BLaER1 treated with 17β-estradiol and CSF1 and Interleukin-3, amounts not matched to agents 10 nM and 100 nM (cell line): ENCODE measurements at regions not wholly inside any gene's neighbourhood (a gene's known extent, or its start where the extent isn't known, plus 50 kb on each side); places are given as distances from the start of the nearest gene placed in this dataset.

Experiments
- H3K27ac ChIP-seq, 11 experiments: shearing (Covaris generic); formaldehyde crosslinking; 2 replicates each; pipeline ENCODE4 v1.8.1; 2022
- H3K27me3 ChIP-seq, 11 experiments: shearing (Covaris generic); formaldehyde crosslinking; 2 replicates each; pipeline ENCODE4 v1.8.1; 2022
- H3K36me3 ChIP-seq, 11 experiments: shearing (Covaris generic); formaldehyde crosslinking; 2 replicates each; pipeline ENCODE4 v1.8.1; 2022
- H3K4me1 ChIP-seq, 10 experiments: shearing (Covaris generic); formaldehyde crosslinking; 2 replicates each; pipeline ENCODE4 v1.8.1; 2022
- H3K4me2 ChIP-seq, 11 experiments: shearing (Covaris generic); formaldehyde crosslinking; 2 replicates each; pipeline ENCODE4 v1.8.1; 2022
- H3K4me3 ChIP-seq, 10 experiments: shearing (Covaris generic); formaldehyde crosslinking; 2 replicates each; pipeline ENCODE4 v1.8.1; 2022
- H3K9ac ChIP-seq, 11 experiments: shearing (Covaris generic); formaldehyde crosslinking; 2 replicates each; pipeline ENCODE4 v1.8.1; 2022
- H3K9me3 ChIP-seq, 11 experiments: shearing (Covaris generic); formaldehyde crosslinking; replicated peaks in 1 of 11; 2 replicates each; pipeline ENCODE4 v1.8.1; 2022
- H4K20me1 ChIP-seq, 11 experiments: shearing (Covaris generic); formaldehyde crosslinking; 2 replicates each; pipeline ENCODE4 v1.8.1; 2022
- Cebpa-rat ChIP-seq, 11 experiments: shearing (Covaris generic); IDR thresholded peaks; 2 replicates each; pipeline ENCODE4 v1.8.1; 2022

DNA sequence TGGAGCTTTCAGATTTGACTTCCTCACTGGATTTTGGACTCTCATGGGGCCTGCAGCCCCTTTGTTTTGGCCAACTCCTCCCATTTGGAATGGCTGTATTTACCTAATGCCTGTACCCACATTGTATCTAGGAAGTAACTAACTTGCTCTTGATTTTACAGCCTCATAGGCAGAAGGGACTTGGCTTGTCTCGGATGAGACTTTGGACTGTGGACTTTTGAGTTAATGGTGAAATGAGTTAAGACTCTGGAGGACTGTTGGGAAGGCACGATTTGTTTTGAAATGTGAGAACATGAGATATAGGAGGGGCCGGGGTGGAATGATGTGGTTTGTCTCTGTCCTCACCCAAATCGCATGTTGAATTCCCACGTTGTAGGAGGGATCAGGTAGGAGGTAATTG, 233.4 kb upstream of the GALNT5 start:
- no peak overlapping the region for H3K9ac ChIP-seq
- peaks cover 0 to 27% (median 10%) of the 10 kb centered on the region in 11 experiments; a peak in 8 of 22 replicates for H3K9me3 ChIP-seq
- H3K36me3 ChIP-seq: no peaks in the 10 kb centered on the region
- no peak overlapping the region for H3K27ac ChIP-seq
- no peak overlapping the region for H3K4me3 ChIP-seq
- no peaks in the 10 kb centered on the region for H4K20me1 ChIP-seq
- H3K27me3 ChIP-seq: no peaks in the 10 kb centered on the region
- no peak for TF ChIP-seq Cebpa-rat (IDR thresholded peaks at IDR 0.05)
- H3K4me2 ChIP-seq: no peak overlapping the region
- H3K4me1 ChIP-seq: peaks cover 0 to 6% (median 0%) of the 10 kb centered on the region in 10 experiments; a peak in 8 of 20 replicates

DNA sequence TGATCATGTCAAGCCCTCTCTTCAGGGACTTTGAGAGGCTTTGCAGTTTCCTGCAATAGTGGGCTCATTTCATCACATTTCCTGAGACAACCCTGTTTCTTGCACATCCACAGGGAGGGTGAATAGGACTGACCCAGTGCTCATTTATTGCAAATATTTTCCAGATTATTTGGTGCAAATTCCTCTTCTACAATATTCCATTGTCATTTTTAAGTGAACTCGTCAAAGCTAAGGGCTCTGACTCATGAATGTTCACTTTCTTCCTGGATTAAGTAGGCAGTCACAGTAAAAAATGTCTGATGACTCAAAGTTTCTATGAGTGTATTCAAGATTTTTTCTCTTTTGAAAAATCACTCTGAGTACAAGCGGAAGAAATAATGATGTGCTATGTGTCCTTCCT, 225.5 kb upstream of the GALNT5 start:
- H3K27me3 ChIP-seq: no peaks in the 10 kb centered on the region
- H3K4me2 ChIP-seq: no peak overlapping the region
- TF ChIP-seq Cebpa-rat (IDR thresholded peaks at IDR 0.05): no peak
- H4K20me1 ChIP-seq: no peaks in the 10 kb centered on the region
- no peaks in the 10 kb centered on the region for H3K9me3 ChIP-seq
- H3K4me1 ChIP-seq: no peaks in the 10 kb centered on the region
- no peak overlapping the region for H3K27ac ChIP-seq
- no peaks in the 10 kb centered on the region for H3K36me3 ChIP-seq
- H3K9ac ChIP-seq: no peak overlapping the region
- H3K4me3 ChIP-seq: no peak overlapping the region

DNA sequence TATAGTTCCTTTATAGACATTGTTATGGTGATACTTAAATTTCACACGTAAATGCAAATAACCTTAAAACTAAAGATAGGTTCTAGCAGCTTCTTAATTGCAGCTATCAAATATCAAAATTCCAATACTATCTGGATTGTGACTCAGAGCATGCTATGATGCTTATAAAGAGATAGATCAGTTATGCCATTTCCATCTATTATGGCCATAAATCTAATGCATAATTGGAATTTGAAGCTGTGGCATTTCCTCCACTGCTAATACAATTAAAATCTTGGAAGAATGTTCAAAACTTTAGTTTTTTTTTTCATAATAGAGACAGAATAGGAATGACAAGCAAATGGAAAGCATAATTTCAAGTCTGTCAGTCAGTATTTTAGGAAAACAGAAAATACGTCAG, 220.8 kb upstream of the GALNT5 start:
- no peaks in the 10 kb centered on the region for H3K4me1 ChIP-seq
- H3K9me3 ChIP-seq: no peaks in the 10 kb centered on the region
- no peak overlapping the region for H3K4me3 ChIP-seq
- no peaks in the 10 kb centered on the region for H3K36me3 ChIP-seq
- H3K9ac ChIP-seq: no peak overlapping the region
- H3K27ac ChIP-seq: no peak overlapping the region
- no peak for TF ChIP-seq Cebpa-rat (IDR thresholded peaks at IDR 0.05)
- no peak overlapping the region for H3K4me2 ChIP-seq
- no peaks in the 10 kb centered on the region for H4K20me1 ChIP-seq
- no peaks in the 10 kb centered on the region for H3K27me3 ChIP-seq

DNA sequence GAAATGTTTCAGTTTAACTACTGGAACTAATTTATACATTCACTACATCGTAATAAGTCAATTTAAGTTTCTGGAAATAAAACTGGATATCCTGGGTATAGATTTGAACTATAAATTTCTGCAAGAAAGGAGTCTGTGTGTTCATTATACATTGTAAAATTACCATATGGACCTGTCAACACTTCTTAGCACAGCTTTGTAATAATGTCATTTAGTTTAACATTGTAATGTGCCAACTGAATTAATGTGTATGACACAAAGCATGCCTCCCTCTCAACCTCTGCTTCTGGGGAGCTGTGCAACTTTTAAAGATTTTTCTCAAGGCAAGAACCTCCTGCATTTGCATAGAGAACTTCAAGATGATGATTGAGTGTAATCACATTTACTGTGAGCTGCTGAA, 213.7 kb upstream of the GALNT5 start:
- Histone ChIP-seq H3K9ac (no peak overlapping the region), H3K4me2 (no peak overlapping the region), H3K36me3 (no peaks in the 10 kb centered on the region), H3K4me3 (no peak overlapping the region), H3K27me3 (no peaks in the 10 kb centered on the region), H4K20me1 (no peaks in the 10 kb centered on the region), H3K27ac (no peak overlapping the region), H3K4me1 (no peaks in the 10 kb centered on the region), H3K9me3 (no peaks in the 10 kb centered on the region)
- TF ChIP-seq Cebpa-rat (IDR thresholded peaks at IDR 0.05): no peak

DNA sequence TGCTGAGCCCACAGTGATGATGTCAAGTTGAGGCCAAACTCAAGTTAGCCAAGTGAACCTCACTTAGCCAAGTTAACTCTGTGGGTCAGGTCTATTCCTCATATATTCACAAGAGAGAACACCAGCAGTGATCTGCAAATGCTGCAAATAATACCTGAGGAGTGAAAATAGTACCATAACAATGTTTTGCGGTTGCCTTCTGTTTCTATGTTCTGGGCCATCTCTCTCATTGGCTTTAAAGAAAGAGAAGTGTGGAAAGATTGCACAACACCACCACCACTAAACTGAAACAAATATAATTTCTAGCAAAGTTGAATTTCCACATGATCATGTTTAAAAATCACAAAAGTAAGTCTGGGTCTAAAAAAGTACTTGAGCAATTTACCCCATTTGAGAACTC, 211.1 kb upstream of the GALNT5 start:
- Histone ChIP-seq H3K27ac (no peak overlapping the region), H3K4me3 (no peak overlapping the region), H3K36me3 (no peaks in the 10 kb centered on the region), H4K20me1 (no peaks in the 10 kb centered on the region), H3K9me3 (no peaks in the 10 kb centered on the region), H3K9ac (no peak overlapping the region), H3K27me3 (no peaks in the 10 kb centered on the region), H3K4me1 (no peaks in the 10 kb centered on the region), H3K4me2 (no peak overlapping the region)
- TF ChIP-seq Cebpa-rat (IDR thresholded peaks at IDR 0.05): peak in 4 of 11 experiments; percentile 29 to 75 (median 42); a peak in 6 of 22 replicates

DNA sequence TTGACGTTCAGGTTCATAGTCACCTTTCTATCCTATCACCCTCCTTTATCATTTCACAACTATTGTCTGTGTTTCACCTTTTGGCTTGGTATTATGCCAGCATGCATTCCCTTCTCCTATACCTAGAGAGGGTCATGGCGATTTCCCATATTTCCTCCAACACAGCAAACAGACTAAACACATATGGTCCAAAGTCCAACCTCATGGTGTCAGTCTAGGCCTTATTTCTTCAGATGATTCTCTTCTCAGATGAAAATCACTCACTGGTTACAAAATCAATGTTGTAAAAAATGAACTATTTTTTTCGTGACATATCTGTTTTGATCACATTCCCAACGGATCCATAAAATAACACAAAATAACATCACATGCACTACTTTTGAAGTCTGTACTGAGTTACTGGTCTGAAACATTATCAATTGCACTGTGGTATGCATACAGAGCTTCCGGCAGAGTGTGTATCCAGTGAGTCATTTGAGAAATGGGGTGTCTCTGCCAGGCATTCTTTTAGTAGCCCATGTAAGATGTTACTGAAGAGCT, 204.8 kb upstream of the GALNT5 start:
- Histone ChIP-seq H3K4me1 (peaks cover 10 to 18% (median 12%) of the 10 kb centered on the region in 10 experiments), H4K20me1 (no peaks in the 10 kb centered on the region), H3K36me3 (no peaks in the 10 kb centered on the region), H3K27me3 (no peaks in the 10 kb centered on the region), H3K27ac (no peak overlapping the region), H3K4me2 (no peak overlapping the region), H3K9ac (no peak overlapping the region), H3K9me3 (no peaks in the 10 kb centered on the region), H3K4me3 (no peak overlapping the region)
- no peak for TF ChIP-seq Cebpa-rat (IDR thresholded peaks at IDR 0.05)

DNA sequence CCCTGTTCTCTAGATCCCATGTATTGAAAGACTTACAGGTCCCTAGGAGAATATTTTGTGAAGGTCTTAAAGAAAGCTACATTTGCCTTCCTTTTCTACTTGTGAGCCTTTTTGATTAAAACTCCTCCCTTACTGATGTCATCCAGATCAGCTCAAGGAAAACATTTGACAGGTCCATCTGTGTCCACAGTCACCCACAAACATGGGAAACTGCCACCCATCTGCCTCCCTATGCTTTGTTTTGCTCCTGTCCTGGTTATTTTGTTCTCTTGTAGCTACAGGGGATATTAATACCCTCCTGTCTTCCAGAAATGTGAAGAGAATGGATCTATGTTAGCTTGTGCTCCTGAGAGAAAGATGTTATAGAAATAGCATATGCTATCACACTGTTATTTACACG, 203.6 kb upstream of the GALNT5 start:
- H3K4me1 ChIP-seq: peaks cover 10 to 18% (median 13%) of the 10 kb centered on the region in 10 experiments
- no peaks in the 10 kb centered on the region for H3K36me3 ChIP-seq
- no peak overlapping the region for H3K4me3 ChIP-seq
- H4K20me1 ChIP-seq: no peaks in the 10 kb centered on the region
- no peaks in the 10 kb centered on the region for H3K9me3 ChIP-seq
- no peaks in the 10 kb centered on the region for H3K27me3 ChIP-seq
- no peak overlapping the region for H3K9ac ChIP-seq
- H3K4me2 ChIP-seq: no peak overlapping the region
- TF ChIP-seq Cebpa-rat (IDR thresholded peaks at IDR 0.05): no peak
- H3K27ac ChIP-seq: no peak overlapping the region

DNA sequence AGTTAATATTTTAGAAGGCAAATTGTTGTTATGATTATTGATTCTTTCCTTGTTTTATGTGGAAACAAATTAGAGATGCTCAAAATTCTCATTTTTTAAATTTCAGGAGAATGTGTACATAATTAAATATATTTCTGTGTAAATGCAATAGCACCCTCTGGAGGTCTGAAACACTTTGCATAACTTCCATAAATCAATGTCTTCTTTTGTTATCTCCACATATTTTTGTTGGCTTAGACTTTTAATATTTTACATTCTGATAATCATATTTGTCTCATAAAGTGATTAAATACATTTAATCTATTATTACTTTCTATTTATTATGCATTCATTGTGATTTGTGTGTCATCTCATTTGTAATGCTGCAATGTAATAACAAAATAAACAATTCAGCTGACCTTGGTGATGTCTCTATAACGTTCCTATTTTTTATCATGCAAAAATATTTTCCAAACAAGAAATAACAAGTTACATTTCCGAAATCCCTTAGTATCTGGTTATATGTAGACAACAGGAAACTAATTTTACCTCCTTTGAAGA, 201.8 kb upstream of the GALNT5 start:
- Histone ChIP-seq H3K27ac (peak overlapping the region in 3 of 11 experiments; percentile 10 to 35 (median 30); a peak in 3 of 22 replicates), H3K9ac (peak overlapping the region in 2 of 11 experiments; percentile 33 to 39; a peak in 2 of 22 replicates), H3K4me3 (peak overlapping the region in 1 of 10 experiments; percentile 30; a peak in 3 of 20 replicates)

DNA sequence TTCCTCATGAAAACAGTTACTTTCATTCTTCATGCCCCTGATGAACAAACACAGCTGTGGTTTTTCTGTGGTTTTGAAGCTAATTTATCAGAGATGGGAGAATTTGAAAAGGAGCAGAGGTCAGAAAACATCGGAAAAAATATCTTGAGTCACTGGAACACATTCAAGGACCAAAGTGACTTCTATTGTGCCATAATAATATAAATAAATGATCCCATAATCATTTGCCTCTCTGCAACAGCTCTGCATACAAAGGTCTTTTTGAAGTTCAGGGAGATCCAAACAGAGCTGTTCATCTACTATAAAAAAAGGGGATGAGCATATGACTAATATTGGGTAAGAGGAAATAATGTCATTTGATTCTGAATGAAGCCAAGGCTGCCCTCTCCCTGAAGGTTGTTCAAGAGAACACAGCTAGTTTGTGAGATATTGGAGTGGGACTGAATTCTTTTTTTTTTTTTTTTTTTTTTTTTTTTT, 201.3 kb upstream of the GALNT5 start:
- Histone ChIP-seq H3K27ac (peak overlapping the region in 5 of 11 experiments; percentile 10 to 35 (median 27); a peak in 5 of 22 replicates), H3K9ac (peak overlapping the region in 2 of 11 experiments; percentile 33 to 39; a peak in 2 of 22 replicates), H3K9me3 (no peaks in the 10 kb centered on the region), H3K4me3 (peak overlapping the region in 1 of 10 experiments; percentile 30; a peak in 3 of 20 replicates), H4K20me1 (no peaks in the 10 kb centered on the region), H3K36me3 (no peaks in the 10 kb centered on the region), H3K4me2 (peak overlapping the region; percentile 20 to 78 (median 58)), H3K27me3 (no peaks in the 10 kb centered on the region), H3K4me1 (peaks cover 10 to 20% (median 13%) of the 10 kb centered on the region in 10 experiments)
- no peak for TF ChIP-seq Cebpa-rat (IDR thresholded peaks at IDR 0.05)

More for the DNA sequence above, 201.8 kb upstream of the GALNT5 start:
- no peaks in the 10 kb centered on the region for H3K9me3 ChIP-seq
- H3K4me2 ChIP-seq: peak overlapping the region; percentile 20 to 78 (median 58); a peak in 21 of 22 replicates
- peaks cover 10 to 19% (median 13%) of the 10 kb centered on the region in 10 experiments for H3K4me1 ChIP-seq
- no peaks in the 10 kb centered on the region for H4K20me1 ChIP-seq
- no peaks in the 10 kb centered on the region for H3K27me3 ChIP-seq
- TF ChIP-seq Cebpa-rat (IDR thresholded peaks at IDR 0.05): no peak
- H3K36me3 ChIP-seq: no peaks in the 10 kb centered on the region

DNA sequence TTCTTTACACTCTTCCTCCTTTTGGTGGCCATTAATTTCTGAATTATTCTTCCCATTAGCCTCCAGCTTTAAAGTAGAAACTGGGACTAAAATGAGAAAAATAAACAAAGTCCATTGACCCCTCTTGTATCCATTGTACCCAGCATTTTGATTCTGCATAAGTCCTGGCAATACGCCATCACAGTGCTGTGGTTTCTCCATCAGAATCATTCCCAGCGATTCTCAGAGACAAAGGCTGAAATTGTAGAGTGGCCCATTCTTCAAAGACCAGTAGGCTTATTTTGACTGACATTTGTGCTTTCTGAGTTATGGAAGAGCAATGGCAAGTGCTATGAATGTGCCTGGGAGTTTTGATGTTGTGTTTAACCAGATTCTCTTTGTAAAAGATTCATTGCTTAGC, 199.3 kb upstream of the GALNT5 start:
- TF ChIP-seq Cebpa-rat (IDR thresholded peaks at IDR 0.05): no peak
- Histone ChIP-seq H3K4me2 (no peak overlapping the region; a peak in 1 of 22 replicates), H4K20me1 (no peaks in the 10 kb centered on the region), H3K9me3 (no peaks in the 10 kb centered on the region), H3K27ac (no peak overlapping the region), H3K36me3 (no peaks in the 10 kb centered on the region), H3K9ac (no peak overlapping the region), H3K4me3 (no peak overlapping the region), H3K4me1 (peaks cover 10 to 36% (median 17%) of the 10 kb centered on the region in 10 experiments), H3K27me3 (no peaks in the 10 kb centered on the region)
